Femur (tissue), 1 donor: ENCODE measurements at regions not wholly inside any gene's neighbourhood (a gene's known extent, or its start where the extent isn't known, plus 50 kb on each side); places are given as distances from the start of the nearest gene placed in this dataset.
"Not testable (repeated sequence)": the region's sequence is repeated elsewhere in the genome, so short reads cannot be mapped to it uniquely, and the experiment has no call there.

Experiments used
- DNase-seq: peaks from one replicate; pipeline ENCODE4 v3.0.0-alpha.2; 2017

DNA sequence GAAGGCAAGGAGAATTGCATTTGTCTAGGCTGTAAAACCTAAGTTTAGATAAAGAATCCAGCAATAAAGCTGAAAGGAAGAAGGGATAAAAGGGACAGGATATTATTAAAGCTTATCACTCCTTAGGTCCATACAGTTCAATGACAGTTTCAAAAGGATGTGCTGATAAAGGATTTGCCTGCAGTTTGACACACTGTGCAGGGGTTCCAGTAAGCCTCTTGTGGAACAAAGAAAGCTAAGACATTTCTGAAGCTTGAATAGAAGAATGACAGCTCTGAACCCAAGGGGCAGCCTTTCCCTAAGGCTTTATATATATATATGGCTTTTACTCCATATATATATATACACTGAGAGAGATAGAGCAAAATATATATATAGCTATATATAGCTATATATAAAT, 276.8 kb upstream of the GRM3 start:
- no peak for DNase-seq

DNA sequence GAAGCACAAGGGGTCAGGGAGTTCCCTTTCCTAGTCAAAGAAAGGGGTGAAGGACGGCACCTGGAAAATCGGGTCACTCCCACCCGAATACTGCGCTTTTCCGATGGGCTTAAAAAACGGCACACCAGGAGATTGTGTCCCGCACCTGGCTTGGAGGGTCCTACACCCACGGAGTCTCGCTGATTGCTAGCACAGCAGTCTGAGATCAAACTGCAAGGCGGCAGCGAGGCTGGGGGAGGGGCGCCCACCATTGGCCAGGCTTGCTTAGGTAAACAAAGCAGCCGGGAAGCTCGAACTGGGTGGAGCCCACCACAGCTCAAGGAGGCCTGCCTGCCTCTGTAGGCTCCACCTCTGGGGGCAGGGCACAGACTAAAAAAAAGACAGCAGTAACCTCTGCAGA, 303.3 kb upstream of the GRM3 start:
- DNase-seq = not testable (repeated sequence)

DNA sequence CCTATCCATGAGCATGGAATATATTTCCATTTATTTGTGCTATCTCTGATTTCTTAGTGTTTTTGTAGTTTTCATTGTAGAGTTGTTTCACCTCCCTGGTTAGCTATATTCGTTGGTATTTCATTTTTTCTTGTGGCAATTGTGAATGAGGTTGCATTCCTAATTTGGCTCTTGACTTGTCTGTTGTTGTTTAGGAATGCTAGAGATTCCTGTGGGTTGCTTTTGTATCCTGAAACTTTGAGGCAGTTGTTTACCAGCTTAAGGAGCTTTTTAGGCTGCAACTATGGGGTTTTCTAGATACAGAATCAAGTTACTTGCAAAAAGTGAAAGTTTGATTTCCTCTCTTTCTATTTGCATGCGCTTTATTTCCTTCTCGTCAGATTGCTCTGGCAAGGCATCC, 304.7 kb upstream of the GRM3 start:
- DNase-seq = no peak

DNA sequence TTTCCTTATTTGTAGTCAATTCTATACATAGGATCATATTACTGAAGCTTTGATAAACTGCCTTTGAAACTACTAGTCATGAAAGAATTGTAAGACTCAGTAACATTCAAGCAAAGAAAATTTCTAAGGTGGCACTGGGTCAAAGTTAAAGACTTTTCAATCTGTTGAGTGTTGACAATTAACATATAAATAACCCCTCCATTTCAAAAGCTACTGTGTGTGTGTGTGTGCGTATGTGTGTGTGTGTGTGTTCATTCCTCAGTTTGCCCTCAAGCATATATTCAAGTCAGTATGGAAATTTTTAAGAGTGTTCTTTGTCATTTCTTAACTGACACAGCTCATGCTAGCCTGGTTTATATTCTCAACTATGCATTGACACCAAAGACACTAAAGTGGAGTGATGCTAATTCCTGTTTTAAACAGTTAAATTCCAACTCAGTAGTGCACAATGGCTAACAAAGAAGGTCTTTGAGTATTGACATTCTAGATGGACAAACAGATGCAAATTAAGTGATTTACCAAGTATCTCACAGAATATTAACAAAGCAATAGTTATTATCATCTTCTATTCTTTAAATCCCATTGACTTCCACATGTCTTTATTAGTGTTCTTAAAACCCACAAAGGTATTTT, 314.8 kb upstream of the GRM3 start:
- DNase-seq = no peak

DNA sequence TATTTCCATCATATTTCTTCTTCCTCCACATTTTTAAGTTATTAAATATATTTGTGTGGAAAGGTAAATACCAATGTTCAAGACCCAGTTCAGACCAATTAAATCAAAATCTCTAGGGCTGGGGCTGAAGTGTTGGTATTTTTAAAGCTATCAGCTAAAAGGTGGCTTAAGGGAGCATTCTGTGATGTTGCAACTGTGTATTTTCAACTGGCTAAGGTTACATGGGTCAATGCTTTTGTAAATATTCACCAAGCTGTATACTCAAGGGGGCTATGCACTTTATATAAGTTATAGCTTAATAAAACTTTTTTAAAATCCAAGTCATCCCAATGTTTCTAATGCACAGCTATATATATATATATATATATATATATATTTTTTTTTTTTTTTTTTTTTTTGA, 316.9 kb upstream of the GRM3 start:
- no peak for DNase-seq

DNA sequence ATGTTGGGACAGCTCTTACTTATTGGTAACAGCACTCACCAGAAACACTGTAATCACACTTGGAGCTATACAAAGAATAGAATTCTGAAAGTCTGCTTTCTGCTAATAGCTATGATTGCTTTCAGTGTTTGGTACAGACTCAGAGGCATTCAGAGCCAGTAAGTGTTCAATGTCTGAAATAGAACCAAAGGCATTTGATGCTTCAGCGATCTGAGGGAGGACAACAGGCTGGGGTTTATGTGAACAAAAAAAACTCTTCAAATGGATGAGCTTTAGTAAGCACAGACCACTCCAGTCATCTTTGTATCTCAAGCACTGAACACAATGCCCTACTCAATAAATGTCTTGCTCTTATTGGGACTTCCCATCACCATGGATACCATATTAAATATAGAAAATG, 322.8 kb upstream of the GRM3 start:
- DNase-seq = no peak

DNA sequence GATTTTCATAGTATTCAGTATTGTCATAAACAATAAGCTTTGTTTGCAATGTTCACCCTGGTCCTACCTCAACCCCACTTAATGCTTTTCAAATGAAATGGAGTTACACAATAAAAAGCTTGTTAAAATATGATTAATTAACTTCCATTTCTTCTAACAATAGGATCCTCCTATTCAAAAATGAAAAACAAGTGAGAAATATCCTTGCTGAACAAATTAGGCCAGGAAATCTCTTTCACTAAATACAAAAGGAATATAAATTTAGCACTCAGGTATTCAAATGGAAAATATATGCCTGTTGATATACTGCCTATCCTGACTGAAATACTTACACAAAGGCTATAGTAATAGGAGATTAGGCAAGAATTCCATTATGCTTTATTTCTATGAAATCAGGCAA, 323.4 kb upstream of the GRM3 start:
- DNase-seq = no peak

DNA sequence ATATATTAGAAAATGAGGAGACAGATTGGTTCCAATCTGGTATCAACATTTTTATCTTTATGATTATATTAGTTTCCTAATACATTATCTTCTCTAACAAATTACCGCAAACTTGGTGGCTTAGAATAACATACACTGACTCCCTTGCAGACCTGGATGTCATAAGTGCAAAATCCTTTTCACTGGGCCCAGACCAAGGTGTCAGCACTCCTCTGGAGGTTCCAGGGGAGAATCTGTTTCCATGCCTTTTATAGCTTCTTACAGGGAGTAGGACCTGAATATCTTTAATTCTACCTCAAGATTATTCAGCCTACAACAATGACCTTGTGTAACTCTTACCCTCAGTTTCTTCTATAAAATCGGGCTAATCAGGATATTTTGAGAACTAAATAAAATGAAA, 329.9 kb upstream of the GRM3 start:
- DNase-seq = no peak

DNA sequence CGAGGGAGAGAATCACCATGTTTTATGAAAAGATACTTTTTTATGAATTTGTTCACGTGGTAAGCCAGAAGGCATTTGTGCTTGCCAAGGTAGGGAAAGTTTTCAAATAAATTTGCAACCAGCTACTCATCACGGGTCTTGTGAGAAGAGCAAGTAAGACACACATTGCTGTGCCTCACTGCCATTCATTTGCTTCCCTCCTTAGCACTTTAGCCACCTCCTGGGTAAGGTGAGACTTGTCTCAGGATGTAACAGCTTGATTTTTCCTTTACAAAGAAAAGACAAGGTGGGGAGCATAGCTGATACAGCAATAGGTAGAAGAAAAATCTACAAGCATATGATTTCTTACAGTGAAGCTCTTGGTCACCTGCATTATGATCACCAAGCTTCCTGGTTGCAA, 342.4 kb upstream of the GRM3 start:
- no peak for DNase-seq

DNA sequence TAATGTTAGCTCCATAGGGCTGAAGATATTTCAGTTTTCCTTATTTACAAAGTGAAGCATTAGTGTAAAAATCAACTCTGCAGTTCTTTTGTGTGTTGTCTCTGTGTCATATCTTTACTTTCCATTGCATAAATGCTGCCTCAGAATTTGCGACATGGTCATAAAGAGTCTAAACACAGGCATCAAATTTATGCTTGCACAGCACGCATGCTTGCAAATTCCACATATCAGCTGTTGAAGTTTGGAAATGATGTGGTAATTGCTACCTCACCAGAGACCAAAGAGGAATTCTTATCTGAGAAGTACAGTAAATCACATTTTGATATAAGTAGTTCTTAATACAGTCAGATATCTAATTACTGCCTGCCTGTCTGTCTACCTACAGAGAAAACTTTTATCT, 348.2 kb upstream of the GRM3 start:
- DNase-seq = no peak

DNA sequence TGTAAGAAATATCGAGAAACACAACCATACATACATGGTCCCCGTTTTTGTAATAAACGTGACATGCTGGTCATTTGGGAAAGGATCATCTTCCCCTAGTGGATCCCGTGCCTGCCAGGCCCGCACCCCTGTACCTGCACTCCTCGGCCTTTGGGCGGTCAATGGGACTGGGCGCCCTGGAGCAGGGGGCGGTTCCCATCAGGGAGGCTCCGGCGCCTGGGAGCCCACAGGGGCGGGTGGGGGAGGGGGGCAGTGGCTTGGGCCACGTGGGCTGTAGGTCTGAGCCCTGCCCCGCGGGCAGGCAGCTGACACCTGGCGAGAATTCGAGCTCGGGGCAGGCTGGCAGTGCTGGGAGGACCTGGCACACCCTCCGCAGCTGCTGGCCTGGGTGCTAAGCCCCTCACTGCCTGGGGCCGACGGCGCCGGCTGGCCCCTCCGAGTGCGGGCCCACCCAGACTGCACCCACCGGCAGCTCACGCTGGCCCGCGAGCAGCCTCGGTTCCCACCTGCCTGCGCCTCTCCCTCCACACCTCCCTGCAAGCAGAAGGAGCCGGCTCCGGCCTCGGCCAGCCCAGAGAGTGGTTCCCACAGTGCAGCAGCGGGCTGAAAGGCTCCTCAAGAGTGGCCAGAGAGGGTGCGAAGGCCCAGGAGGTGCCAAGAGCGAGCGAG, 361.6 kb upstream of the GRM3 start:
- DNase-seq = no peak

DNA sequence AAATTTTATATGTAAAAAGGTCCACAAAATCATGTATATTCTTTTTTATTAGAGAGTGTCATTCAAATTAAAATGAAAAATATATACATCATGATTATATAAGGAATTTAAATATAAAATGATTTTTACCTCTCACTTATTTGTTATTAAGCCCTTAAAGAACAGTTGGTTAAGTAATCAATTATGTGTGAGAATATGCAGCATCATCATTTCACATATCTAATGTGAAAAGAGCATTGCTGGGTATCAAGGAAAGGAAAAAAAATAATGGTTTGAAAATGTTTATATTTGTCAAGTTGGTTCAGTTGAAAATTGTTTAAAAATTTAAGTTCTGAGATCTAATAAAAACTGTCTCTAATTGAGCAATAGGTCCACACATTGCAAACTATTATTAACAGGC, 363.6 kb upstream of the GRM3 start:
- DNase-seq = no peak

DNA sequence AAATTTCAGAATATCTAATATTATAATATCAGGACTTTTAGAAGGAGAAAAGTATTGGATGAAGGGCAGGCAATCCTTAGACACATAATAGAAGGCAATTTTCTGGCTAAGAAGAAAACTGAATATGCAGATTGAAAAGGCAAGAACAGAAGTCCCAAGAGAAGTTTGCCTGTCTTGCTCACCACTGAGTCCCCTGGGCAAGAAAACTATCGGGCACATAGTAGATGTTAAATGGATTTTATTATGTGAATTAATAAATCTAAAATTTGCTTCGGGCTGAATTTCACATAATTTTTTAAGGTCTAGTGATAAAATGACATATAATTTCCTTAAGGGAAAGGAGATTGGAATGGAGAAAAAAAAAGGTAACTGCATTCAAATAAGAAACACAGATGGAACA, 380.9 kb upstream of the GRM3 start:
- DNase-seq = no peak

DNA sequence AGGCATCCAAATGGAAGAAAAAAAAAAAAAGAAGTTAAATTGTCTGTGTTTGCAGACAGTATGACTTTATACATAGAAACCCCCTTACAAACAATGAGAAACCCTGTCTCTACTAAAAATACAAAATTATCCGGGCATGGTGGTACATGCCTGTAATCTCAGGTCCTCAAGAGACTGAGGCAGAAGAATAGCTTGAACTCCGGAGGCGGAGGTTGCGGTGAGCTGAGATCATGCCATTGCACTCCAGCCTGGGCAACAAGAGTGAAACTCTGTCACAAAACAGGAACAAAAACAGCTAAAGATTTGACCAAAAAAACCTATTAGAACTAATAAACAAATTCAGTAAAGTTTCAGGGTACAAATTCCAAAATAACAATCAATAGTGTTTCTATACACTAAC, 385.8 kb upstream of the GRM3 start:
- no peak for DNase-seq

DNA sequence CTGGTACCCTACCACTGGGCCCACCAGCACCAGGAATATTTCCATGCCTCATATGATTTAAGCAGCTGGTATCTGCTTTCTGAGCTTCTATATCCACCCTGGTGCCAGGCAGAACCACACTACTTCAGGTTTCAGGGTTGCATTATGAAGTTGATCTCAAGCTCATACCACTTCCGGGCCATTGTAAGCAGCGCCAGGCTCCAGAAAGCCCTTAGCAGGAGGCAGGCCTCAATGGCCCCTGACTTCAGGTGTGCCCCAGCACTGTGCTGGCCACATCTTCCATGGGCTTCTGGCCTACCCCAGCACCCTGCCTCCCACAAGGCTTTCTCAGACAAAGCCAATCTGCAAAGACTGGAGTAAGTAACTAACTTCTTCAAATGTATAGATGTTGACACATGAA, 391.3 kb upstream of the GRM3 start:
- no peak for DNase-seq

DNA sequence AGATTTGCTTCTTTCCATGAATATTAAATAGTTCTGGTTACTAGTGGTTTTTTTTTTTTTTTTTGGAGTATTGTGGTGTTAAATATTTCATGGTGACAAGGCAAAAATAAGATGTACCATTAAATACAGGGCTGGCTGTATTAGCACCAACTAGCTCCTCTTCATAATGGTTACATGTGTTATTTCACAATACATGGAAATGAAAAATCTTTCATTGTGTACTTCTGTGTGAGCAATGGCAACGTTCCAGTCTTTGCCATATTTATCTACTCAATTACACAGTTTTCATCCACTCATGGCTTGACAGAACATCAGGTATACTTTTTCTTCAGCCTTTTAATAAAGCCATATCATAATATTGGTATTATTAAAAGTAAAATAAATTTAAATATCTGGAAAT, 394.7 kb upstream of the GRM3 start:
- no peak for DNase-seq

DNA sequence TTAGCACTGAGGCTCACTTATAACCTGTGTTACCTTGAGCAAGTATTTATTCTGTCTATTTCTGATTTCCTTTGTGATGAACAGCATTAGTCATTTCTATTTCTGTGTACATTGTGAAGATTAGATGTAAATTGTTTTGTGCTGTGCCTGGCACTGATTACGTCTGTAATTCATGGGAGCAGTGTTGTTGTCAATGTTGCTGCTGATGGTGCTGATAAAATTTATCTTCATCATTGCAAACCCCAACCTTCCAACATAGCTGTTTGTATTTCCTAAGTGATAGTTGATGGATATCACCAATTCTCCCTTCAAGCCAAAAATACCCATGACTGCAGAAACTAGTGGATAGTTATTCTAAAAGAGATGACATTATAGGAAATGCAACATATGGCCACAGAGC, 400.5 kb upstream of the GRM3 start:
- no peak for DNase-seq

DNA sequence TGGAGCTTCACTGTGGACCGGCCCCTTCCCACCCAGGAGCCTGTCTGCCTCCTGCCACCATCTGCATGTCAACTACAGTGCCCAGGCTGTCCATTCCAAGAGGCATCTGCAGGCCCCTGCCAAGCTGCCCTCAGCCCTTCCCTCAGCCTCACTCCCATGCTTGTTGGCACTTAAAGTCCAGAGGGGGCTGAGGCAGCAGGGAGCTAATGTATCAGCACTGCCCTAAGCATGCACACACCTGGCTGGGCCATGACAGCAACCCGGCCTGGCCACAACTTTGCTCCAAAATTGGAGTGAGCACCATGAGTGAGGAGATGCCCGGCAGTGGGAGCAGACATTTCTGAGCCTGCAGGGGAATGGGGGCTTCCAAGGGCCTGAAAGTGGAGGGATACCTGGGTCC, 417.5 kb upstream of the GRM3 start:
- no peak for DNase-seq

DNA sequence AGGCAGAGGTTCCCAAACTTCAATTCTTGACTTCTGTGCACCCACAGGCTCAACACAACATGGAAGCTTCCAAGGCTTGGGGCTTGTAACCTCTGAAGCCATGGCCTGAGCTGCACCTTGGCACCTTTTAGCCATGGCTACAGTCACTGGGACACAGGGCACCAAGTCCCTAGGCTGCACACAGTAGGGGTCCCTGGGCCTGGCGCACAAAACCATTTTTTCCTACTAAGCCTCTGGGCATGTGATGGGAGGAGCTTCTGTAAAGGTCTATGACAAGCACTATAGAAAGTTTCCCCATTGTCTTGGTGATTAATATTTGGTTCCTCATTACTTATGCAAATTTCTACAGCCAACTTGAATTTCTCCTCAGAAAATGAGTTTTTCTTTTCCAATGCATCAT, 420.9 kb upstream of the GRM3 start:
- DNase-seq = no peak

DNA sequence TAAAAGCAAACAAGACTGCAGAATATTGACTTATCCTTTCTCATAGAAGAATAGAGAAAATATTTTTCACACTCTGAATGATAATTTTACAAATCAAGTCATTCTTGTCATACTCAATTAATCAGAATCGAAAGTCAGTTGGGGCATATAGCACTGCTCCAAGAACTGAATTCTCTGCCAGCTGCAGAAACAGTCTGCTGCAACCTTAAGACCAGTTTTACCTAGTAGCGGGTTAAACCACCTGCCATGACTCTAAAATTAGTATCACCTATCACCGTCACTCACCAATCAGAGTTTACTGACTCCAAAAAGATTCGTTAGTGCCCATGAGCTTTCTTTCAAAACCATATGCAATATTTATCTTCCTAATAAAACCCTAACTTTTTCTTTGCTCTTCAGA, 429.0 kb upstream of the GRM3 start:
- DNase-seq = no peak

DNA sequence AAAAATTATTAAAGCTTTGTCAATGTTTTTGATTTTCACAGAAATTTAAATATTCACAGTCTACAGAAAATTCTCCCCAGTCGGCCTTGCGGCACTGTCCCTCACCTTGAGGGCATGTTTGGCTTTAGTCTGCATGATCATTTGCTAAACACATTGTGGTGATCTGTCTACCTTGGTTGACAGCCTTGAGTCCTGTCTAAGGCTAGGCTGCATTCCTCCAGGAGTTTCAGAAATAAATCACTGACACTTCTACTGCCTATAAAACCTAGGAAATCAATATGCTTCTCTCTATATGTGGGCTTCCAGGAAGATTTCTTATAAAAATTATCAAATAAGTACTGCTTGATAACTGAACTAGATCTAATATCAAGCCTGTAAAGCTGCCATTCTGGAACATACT, 430.7 kb upstream of the GRM3 start:
- no peak for DNase-seq

DNA sequence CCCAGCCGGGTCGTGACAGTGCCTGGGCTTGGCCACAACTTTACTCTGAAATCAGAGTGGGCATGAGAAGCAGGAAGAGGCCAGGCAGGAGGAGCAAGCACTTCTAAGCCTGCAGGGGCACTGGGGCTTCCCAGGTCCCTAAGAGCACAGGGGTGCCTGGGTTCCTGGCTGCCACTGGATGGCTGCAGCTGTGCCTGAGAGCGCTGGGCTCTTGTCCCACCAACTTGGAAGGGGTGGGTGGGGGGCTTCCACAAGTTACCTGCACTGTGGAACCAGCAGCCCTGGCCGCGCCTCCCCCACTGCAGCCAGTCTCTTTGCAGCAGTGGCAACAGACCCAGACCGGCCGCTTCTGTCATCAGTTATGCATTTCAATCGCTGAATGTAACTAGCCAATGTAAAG, 434.7 kb upstream of the GRM3 start:
- no peak for DNase-seq

DNA sequence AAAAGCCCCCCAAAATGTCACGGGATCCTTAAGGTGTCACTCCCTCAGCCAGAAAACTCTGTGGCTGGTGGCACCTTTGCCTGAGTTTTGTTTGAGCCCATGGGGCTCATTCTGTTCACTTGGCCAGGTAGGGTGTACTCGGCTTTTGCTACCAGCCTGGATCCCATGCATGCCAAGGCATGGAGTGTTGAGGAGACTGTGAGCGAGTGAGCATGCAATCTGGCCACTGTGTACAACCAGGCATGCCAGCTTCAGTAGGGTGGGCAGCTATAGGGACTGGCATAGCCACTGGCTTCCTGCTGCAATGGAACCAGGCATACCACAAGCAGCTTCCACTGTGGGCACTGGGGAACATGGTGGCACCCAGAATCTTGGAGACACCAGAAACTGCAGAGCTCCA, 436.0 kb upstream of the GRM3 start:
- no peak for DNase-seq

DNA sequence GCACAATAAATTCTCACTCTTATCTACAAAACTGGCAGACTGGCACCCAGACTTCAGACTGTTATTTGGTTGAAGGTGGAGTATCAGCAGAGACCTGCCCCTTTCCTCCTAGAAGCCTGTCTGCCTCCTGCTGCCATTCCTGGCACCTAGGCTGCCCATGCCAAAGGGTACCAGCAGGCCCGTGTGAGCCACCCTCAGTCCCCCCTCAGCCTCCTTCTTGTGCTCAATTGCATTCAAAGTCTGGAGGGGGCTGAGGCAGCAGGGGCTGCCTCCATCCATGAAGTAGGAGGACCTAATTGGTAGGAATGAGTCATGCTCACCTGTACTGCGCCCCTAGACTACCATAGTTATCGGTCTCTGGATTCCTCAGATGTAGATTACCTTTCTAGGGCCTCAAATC, 440.9 kb upstream of the GRM3 start:
- DNase-seq = no peak

DNA sequence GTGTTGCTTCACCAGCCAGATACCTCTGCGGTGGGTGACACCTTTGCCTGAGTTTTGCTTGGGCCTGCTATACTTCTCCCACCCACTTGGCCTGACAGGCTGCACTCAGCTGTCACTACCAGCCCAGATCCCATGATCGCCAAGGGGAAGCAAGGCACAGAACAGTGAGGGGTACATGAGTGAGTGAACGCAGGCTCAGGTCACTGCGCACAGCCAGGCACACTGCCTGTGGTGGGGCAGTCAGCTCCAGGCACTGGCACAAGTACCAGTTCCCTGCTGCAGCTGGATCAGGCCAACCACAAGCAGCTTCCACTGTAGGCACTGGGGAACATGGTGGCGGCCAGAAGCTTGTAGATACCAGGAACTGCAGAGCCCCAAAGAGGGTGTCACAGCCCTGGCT, 441.9 kb upstream of the GRM3 start:
- no peak for DNase-seq
